Hematopoietic multipotent progenitor cell treated with erythropoietin and hydrocortisone succinate and interleukin-3 and kit ligand, for 15 days (in vitro differentiated cells): ENCODE measurements at regions not wholly inside any gene's neighbourhood (a gene's known extent, or its start where the extent isn't known, plus 50 kb on each side); places are given as distances from the start of the nearest gene placed in this dataset.

Experiments used
- DNase-seq: peaks from one replicate; pipeline ENCODE4 v3.0.0-alpha.2; 2015; ENCODE audit warnings: low spot score

DNA sequence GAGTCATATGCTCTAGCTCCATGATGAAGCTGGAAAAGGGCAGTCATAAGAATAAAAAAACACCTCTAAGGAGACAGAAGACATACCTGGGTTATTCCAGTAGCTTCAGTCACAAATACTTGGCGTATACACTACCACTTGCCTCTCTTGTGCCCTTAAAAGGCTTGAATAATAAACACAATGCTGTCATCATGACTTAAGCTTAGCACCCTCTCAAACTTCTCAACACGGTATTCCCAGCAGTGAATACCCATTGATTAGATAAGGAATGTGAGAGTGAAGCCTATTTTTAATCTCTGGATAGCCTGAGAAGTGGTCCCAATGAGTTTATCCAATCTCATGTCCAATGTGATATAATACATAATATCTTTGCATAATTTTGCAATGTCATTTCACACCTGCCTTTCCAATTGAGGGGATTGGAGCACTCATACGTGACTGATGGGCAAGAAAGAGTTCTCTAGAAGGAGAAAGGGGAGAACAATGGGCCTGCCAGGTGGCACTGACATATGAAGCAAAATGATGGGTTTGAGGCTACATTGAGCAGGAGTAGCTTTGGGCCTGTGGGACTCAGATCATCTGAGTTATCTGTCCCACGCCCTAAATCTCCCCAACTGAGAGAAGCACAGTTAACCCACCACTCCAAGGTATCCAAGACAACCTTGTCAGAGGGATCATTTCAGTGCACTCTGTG, 298.6 kb upstream of the DAB1 start:
- no peak for DNase-seq

DNA sequence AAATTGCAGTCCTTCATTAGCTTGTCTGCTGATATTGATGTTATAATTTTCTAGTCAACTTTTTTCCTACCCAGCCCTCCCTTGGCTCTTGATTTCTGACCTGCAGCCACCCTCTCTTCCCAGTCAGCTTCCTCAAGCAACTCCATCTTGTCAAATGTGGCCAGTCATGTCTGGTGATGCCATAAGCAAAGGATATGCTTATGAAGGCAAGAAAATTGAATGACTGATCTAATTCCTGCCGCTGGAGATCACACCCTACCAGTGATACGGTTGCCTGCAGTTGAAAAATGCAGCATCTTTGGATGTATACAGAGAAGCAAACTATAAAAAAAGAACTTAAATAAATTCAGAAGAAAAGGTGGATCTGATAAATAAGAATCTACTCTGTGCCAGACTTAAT, 297.1 kb upstream of the DAB1 start:
- no peak for DNase-seq

DNA sequence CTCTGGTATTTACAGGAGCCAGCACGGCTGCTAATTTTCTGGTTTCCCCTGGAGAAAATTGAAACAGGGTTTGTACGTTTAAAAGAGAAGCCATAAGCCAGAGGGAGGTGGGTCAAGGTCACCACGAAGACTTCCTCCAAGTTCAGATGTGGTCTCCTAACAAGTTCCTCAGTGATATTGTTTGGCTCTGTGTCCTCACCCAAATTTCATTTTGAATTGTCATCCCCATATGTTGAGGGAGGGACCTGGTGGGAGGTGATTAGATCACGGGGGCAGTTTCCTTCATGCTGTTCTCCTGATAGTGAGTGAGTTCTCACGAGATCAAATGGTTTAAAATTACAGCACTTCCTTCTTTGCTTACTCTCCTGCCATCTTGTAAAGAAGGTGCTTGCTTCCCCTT, 295.4 kb upstream of the DAB1 start:
- DNase-seq = no peak

DNA sequence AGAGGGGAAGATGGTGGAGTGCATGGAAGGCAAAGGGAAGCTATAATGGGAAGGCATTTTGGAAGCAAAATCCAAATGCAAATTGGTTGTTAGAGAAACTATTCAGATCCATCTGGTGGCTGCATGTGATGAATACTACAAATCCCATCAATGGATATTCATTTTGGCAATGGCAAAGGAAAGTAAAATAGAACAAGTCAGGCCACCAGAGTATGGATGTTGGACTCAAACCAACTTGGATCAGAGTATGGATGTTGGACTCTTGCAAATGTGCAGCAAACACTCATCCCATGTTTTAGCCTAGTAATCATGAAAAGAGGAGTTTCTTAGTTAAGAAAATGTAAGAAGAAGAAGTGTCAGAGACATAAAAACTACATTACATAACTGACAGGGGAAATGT, 289.6 kb upstream of the DAB1 start:
- no peak for DNase-seq

DNA sequence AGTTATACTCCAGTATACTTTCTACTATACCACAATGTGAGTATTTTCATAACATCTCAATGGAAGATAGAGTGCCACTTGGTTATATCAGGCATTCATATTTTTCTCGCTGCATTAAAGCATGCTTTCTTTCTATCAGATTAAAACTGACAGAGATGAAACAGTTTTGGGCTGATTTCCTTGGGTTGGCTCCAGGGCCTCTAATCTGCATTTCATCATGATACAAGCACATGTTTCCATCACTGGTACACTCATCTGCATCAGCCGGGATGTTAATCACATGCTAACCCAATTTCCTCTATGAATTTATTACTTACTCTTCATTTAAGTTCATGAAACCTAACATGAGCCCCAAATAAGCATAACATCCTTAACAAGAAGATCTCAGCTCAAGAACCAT, 289.0 kb upstream of the DAB1 start:
- no peak for DNase-seq

DNA sequence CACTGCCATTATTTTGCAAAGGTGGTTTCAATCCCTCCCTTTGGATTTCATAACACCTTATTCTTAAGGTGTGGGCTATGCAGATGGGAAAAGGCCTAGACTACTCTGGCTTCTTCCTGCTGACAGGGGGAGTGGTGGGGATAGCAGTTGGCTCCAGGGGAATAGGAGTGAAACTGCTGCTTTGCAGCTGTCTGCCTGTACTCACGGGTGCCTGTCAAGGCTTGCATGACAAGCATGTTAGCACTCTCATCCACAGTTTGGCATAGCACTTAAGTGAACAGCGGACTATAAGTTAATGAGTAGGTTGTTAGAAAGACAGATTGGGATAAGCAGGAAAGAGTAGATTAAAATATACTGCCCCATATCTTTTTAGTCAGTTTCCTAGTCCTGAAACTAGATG, 287.5 kb upstream of the DAB1 start:
- no peak for DNase-seq

DNA sequence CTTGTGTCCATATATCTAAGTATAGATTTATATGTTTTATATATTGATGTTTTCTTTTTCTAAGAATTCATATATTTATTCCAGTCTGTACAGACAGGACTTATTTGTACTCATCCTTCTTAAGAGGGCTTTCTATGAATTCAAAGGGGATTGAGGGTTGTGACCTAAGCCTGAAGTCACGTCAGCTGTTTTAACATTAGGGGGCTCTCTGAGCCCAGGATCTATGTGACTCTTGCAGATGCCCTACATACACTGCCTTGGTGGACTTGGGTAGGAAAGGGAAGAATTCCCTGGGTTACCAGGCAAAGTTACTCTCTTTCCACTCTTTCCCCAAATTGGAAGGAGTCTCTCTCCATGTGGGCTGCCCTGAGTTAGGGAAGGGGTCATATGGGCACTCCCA, 283.8 kb upstream of the DAB1 start:
- no peak for DNase-seq

DNA sequence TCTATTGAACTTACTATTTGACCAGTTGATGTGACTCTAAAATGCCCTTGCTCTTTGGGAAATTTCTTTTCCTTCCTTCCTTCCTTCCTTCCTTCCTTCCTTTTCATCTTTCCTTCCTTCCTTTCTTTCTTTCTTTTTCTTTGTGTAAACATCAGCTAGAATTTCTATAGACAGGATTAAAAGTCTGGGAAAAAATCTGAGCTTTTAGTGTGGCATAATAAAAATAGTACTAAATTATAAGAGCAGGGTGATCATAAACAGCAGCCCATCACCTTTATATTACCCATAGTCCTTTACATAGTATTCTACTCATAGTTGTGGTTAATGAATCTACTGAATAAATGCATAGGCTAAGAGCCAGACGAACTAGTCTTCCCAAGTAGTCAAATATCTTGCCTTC, 281.0 kb upstream of the DAB1 start:
- DNase-seq = no peak

DNA sequence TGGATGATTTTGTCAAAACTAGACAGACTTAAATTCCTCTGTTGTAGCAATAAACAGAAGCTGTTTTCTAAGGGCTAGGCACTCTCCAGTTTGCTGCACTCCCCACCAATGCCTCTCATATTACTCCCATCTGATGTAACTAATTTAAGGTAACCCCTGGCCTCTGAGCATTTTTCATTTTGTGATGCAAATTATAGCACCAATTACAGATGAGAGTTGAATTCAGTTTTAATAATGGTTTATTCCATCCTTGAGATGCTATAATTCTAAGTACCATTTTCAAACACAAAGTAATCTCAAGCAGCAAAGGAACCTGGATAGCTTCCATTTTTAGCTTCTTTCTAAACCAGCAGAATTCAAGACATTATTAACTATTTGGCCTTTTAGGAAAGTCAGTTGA, 280.4 kb upstream of the DAB1 start:
- no peak for DNase-seq

DNA sequence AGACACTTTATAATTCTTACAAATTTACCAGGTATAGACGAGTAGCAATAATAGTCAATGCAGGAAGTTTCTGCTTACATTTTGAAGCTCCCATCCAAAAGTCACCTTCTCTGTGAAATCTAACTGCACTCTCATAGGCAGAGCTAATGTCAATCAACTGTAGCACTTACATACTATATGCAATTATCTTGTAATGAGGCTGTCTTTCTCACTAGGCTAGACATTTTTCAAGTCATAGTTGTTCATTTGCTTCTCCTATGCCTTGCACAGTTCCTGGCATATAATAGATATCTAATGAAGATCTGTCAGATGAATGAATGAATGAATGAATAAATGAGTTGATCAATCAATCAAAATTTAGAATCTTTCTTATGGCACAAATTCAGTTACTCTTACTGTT, 273.0 kb upstream of the DAB1 start:
- DNase-seq = no peak

DNA sequence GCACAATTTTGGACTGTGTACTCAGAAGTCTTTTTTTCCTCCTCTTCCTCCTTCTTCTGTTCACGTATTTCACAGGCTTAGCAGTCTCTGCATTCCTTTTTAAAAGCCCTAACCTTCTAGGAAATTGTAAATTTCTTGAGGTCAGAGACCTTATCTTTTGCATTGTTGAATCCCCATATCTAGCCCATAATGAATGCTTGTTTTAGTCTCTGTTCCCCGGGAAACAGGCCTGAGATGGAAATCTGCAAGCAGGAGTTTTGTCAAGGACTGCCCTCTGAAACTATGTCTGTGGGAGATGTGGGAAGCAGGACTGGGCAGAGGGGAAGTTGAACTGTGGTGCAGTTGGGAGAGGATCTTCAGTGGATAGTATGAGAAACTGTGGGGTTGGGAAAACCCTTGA, 272.2 kb upstream of the DAB1 start:
- no peak for DNase-seq

DNA sequence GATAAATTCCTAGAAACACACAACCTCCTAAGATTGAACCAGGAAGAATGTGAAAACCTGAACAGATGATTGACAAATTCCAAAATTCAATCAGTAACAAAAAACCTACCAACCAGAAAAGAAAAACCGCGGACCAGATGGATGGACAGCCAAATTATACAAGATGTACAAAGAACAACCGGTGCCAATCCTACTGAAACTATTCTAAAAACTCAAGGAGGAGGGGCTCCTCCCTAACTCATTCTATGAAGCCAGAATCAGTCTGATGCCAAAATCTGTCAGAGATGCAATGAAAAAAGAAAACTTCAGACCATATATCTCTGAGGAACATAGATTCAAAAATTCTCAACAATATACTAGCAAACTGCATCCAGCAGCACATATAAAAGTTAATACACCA, 262.4 kb upstream of the DAB1 start:
- no peak for DNase-seq

DNA sequence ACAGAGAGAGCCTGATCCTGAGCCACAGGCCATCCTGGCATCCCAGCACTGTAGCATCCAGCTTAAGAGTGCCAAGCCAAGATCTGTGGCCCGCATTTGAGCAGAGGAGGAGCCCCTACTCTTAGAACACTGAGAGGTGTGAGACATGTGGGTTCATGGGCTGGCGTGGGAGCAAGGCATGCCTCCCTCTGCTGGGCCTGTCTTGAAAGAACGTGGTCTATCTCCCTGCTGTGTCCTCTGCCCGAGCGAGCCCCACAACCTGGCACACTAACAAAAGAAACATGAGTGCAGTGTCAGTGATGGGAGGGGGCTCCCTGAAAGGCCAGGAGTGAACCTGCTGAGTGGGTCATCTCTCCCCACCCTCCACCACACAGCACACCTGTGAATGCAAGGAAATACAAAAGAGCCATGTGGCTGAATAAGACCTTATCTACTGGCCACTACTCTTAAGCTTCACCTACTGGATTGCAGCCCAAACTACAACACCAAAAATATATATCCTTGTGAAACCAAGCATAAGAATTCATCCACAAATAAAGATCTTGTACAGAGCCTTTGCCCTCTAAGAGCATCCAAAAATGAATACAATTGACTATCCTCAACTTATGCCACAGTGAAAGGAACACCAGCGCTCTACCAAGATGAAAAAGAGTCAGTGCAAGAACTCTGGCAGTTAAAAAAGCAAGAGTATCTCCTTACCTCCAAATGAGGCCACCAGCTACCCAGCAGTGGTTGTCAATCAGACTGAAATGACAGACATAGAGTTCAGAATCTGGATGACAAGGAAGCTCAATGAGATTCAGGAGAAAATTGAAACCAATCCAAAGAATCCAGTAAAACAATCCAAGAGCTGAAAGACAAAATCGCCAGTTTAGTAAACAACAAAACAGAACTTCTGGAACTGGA, 259.4 kb upstream of the DAB1 start:
- no peak for DNase-seq

DNA sequence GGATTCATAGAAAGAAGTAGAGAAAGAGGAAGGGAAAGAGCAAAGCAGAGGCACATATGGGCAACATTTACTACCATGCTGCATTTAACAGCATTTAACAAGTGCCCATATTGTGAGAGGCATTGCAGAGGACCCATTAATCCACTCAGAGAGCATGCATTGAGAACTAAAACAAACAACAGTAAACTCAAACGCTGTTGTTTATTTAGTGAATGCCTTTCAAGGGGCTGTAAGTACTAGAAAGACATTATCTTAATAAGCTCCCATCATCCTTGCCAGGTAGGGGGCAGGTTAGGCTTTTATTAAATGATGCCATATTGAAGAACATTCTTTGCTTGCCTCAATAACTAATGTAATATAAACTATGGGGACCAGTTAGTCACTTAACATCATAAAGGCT, 254.3 kb upstream of the DAB1 start:
- DNase-seq = no peak

DNA sequence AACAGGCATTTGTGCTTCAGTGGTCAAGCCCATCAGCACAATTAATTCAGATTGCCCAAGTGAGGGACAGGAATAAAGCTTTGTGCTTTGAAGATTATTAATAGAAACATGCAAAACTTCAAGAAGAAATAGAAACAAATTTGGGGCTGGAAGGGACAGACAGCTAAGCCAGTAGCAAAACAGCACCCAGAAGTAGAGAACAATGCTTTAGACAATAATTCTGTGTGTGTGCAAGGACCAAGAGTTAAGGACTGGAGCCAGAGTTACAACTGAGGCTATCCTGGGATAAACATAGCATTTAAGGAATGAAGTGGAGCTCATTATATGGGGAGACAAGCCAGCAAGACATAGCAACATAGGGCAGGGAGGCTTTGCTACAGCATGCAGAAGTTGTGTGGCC, 251.9 kb upstream of the DAB1 start:
- no peak for DNase-seq

DNA sequence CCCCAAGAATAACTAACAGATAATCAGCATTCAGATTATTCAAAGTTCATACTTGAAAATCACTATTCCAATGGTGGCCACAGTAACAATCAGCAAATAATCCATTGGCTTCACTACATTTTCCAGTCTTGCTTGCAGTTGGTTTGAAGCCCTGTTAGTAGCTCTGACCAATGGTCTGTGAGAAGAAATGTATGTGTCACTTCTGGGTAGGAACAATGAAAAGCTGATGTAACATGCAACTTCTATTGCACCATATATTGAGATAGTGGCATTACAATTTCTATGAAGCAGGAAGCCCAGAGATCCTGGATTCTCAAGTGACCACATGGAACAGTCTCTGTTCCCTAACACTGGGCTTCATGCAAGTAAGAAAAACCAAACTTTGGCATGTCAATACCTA, 250.9 kb upstream of the DAB1 start:
- DNase-seq = no peak

DNA sequence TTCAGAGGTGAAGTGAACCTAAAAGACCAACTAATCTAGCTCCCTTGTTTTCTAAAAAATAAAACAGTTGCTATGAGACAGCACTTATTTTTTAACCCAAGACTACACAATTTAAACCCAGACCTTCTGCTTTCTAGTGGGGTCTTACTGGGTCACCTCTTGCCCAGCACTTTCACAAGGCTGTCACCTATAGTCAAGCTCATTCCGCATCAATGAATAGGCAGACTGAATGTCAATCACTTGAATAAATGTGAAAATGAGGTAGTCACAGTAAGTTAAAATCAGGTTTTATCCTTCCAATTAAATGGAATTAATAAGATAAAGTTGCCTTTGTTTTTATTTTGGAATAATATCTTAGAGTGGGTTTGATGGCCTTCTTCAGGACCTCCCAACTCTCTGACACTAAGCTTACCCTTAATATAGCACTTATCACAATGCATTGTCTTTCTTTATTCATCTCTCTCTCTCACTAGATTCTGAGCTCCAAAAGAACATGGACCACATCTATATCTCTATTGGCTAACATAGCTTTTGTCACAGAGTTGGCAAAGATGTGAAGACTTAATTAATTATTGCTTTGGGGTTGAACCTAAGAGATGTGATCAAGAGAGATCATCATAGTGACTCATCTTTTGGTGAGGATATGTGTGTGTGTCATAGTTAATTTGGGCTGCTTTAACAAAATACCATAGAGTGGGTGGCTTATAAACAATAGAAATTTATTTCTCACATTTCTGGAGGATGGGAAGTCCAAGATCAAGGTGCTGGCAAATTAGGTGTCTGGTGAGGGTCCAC, 248.7 kb upstream of the DAB1 start:
- no peak for DNase-seq

DNA sequence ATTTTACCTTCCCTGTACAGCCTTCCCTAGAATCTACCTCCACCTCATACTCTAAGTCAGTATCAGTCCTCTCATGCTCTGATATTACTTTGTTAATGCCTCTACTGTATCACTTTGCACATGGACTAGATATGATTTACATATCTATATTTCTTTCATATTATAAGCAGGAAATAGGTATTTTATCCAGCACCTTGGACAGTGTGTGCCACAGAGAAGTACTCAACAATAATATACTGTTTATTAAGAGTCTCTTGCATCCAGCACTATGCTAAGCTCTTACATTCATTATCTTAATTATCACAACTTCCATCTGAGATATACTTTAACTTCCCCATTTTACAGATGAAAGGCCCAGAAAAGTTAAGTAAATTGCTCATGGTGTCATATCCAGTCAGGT, 247.9 kb upstream of the DAB1 start:
- no peak for DNase-seq

DNA sequence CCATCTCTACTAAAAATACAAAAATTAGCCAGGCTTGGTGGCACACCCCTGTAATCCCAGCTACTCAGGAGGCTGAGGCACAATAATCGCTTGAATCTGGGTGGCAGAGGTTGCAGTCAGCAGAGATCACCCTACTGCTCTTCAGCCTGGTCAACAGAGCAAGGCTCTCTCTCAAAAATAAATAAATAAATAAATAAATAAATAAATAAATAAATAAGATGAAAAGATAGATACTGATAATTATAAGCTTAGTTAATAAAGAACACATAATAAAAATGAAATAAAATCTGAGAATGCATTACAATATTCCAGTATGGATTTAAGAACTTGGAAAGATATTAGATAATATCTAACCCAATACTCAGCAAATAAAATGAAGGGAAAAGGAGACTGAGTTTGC, 235.9 kb upstream of the DAB1 start:
- DNase-seq = no peak

DNA sequence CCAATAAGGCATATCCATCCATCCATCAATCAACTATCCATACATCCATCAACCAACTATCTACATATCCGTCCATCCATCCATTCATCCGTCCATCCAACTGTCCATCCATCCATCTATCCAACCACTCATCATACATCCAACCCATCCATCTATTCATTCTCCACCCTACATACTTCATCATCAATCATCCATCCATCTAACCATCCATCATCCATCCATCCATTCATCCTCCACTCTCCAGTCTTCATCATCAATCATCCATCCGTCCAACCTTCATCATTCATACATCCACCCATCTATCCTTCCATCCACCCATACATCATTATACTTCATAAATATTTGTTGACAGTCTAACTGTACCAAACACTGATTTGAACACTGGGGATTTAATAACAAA, 231.3 kb upstream of the DAB1 start:
- no peak for DNase-seq

DNA sequence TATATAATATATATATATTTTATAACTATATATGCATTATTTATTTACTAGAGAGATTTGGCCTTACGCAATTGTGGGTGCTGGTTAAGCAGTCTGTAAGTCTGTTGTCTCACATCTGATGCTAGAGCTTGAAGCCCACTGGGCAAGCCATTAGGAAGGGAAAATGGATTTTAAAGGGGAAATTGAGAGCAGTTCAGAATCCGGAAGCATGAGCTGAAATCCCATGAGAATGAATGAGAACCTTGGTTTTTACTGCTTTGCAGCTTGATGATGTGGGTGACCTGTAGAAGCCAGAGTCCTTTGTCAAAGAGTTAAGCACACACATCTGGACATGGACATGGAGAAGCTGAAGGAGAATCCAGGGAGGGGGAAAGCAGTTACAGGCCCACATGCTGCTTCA, 220.8 kb upstream of the DAB1 start:
- DNase-seq = no peak

DNA sequence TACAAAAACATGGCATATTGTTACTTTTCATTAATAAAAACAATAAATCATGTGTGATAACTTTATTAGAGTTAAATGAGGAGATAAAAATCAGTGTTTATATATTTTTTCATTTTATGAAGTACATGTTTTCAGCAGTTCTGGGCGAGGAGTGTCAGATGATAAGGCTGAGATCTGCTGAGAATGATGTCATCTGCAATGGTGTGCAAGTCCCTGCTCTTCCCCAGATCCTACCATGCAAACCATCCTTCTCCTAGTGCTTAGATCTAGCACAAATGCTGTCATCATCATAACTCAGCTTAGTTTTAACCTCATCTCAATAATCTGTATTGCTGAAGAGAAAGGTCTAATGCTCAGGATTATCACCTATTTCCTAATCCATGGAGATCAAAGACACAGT, 214.4 kb upstream of the DAB1 start:
- DNase-seq = no peak

DNA sequence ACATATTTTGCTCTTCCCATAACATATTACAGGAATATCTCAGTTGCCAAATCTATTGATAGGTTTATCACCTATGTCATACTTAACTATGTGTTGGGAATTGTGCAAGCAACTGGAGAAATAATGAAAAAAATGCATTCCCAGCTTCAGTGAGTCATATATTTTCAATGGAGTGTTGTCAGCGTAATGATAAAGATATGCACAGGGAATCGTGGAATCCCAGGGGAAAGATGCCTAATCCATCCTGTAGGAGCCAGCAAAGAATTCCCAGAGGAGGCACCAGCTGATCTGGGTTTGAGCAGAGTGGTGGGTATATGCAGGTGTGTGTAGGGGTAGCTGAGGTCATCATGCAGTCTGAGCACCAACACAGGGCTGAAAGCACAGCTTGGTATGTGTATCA, 213.3 kb upstream of the DAB1 start:
- no peak for DNase-seq
